ENCODE measurements at regions not wholly inside any gene's neighbourhood (a gene's known extent, or its start where the extent isn't known, plus 50 kb on each side); places are given as distances from the start of the nearest gene placed in this dataset.
"Not testable (repeated sequence)": the region's sequence is repeated elsewhere in the genome, so short reads cannot be mapped to it uniquely, and the experiment has no call there.

DNA sequence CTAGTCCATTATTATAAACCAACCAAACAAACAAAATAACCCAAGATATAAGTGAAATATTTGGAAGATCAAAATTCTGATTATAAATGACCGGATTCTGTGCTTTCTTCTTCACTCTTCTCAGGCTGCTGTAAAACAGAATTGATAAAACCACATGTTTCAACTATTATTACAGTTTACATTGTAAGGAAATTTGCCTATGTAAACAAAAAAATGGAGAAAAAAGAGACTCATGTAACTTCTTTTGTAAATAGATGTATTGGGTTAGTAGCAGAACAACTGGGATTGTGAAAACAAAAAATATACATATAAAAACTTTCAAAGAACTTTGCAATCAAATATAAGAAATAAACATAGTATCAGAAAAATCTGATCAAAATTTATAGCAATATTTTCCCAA is 295.2 kb upstream of the CCDC179 start:
- no peak for DNase-seq

DNA sequence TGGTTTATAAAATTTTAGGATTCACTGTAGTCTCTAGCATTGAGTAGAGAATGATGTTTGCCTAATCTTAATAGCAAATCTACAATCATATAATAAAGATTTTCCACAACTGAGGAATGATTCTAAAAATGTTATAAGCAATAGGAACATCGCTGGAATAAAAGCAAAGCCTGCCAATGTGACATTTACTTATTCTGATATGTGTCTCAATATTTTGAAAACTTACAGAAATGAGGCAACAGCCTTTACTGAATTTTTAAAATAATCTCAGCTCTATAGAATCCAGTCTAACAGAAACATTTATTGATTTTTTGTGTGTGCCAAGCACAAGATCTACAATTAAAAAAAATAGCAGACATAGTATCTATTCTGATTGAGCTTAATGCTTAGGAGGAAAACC is 303.7 kb upstream of the CCDC179 start:
- DNase-seq = no peak

GRCh38 chr11:23166376-23166775 is 306.1 kb upstream of the CCDC179 start:
- no peak for DNase-seq

GRCh38 chr11:23179609-23180008 is 319.3 kb upstream of the CCDC179 start:
- no peak for DNase-seq

DNA sequence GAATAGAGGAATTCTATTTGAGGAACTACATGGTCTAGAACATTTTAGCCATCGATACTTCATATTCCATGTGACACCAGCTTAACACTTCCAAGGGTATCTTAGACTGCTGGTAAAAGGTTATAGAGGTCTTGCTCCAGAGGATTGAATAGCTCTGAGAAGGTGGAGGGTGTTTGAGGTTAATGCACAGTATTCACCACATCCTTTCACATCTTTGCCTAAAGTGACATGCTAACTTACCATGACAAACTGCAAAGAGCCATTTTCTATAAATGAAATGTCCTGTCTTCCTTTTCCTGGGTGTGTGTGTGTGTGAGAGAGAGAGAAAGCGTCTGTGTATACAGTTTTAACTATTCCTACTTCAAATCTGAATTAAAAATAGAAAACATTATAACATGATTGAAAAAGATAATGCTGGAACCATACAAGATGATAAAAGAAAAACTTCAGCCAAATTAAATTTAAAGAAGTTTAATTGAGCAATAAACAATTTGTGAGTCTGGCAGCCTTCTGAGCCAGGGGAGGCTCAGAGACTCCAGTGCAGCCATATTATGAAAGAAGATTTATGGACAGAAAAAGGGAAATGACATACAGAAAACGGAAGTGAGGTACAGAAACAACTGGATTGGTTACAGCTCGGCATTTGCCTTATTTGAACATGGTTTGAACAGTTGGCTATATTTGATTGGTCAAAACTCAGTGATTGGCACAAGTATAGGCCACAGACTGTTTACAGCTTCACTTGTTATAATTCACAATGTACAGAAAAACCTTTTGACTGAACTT is 320.9 kb upstream of the CCDC179 start:
- DNase-seq = no peak

GRCh38 chr11:23192256-23192655 is 332.0 kb upstream of the CCDC179 start:
- no peak for DNase-seq

DNA sequence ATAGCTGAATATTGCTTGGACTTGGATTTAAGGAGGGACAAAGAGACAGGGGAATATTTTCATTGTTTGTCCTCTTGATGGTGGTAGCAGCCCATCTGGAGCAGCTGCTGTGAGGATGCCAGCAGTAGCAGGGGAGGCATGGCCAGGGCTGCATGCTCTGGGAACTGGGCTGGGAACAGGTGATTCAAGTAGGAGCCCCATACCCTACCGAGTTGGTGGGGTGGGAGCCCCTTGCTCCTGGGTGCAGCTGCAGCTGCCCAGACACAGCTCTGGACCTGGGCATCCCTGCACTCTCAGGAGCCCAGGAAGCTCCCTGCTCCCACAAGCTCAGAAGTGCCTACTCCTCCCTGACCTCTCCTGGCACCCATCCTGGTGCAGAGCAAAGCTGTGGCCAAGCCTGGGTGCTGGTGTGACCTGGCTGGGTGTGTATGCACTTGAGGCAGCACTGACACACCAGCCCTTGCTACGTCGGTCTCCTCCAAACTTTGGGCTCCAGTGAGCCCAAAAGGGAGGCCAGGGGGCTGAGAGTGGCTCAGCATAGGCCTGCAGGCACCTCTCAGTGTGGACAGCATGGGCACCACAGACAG is 341.8 kb upstream of the CCDC179 start:
- no peak for DNase-seq

- peak in 1 of 3 experiments; percentile 31 for DNase-seq
Observed at GRCh38 chr11:23202611-23203010, 342.3 kb upstream of the CCDC179 start.

DNA sequence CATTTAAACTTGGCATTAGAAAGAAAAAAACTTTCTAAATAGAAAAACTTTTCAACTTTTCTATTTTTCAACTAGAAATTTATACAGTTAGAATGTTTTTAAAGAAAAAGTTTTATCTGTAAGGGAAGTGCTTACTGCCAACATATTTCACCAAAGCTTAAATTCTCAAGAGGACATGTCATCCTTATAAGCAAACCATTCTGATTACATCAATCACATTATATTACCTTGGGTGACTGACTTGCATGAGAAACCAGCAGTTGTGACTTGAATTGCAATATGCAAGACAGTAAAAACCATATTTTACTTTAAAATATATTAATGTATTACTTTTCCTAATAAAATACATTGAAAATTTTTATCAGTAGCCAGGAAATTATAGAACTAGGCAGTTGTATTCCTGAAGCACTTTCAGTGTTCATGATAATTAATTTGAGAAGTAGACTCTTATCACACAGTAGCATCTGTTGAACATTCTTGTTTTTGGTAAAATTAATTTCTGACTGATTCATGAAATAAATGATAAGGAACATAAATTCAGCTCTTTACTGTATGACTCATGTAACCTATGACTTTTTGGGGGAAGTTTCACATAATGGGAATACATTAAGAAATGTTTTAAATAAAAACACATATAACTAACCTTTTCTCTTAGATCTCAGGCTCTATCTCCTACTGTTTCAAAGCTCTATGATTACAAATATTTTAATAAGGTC is 345.0 kb upstream of the CCDC179 start:
- peak in 1 of 3 experiments; percentile 10 for DNase-seq

- DNase-seq = no peak
Observed at GRCh38 chr11:23206741-23207336, 346.6 kb upstream of the CCDC179 start.

DNA sequence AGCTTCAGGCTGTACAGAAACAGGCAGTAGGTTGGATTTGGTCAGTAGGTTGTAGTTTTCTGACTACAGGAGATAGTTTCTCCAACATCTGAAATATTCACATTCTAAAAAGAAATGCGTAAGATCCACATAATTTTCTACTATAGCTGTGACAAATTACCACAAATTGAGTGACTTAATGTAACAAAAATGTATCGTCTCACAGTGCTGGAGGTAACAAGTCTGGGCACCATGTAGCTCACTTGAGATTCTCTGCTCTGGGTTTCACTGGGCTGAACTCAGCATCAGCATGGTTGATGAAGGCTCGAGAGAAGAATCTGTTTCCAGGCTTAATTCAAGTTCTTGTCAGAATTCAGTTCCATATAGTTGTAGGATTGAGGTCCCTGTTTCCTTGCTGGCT is 350.9 kb upstream of the CCDC179 start:
- DNase-seq = no peak

GRCh38 chr11:23212807-23213206 is 352.5 kb upstream of the CCDC179 start:
- DNase-seq = peak; percentile 32 to 94 (median 89)

- DNase-seq = no peak
Observed at GRCh38 chr11:23217072-23217471, 356.8 kb upstream of the CCDC179 start.

GRCh38 chr11:23220086-23220485 is 359.8 kb upstream of the CCDC179 start:
- DNase-seq = not testable (repeated sequence)

DNA sequence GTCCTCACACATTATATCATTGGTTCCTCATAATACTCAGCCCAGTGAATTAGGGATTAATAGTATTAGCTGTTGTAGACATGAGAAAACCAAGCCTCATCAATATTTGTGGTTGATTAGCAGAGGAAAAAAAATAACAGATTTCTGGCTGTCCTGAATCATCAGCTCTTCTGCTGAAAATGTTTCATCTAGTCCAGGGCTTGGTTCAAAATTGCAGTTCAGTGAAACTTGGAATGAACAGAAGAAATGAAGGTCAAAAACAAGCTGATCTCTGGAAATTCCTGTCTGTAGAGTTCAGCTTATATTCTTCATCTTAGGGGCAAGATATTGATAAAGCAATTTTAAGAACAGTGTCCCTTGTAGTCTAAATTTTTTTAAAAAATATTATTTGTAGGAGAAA is 361.1 kb upstream of the CCDC179 start:
- DNase-seq = no peak

DNA sequence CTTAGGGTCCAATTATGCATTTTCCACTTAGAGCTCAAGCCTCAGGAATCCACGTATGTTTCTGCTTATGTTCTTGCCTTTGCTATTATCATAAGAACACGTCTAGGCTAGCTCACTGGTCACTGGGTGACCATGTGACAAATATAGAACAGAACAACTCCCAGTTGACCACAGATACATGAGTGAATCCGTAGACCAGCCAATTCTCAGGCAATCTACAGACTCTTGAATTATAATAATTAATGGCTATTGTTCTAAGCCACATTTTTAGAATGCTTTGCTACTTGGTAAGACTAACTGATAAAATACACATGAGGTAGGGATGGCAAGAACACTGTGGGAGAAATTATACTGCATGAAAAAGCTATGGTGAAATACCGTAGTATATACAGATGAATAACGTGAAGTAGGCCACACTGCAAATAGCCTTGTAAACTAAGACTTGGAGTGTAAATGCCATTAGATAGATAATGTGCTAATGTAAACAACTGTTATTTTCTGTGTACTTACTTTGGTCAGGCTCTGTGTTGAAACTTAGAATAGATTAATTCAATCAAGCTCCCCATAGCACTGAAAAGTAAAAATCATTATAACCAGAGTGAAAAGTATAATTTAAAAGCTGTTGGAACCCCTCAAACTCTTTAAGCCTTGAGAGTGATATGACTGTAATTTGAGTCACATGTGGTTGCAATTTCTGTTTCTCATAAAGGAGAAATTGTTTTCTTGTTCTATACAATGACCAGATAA is 366.2 kb upstream of the CCDC179 start:
- DNase-seq = no peak

GRCh38 chr11:23227078-23227445 is 366.8 kb upstream of the CCDC179 start:
- DNase-seq = no peak

GRCh38 chr11:23232652-23233051 is 372.4 kb upstream of the CCDC179 start:
- no peak for DNase-seq

DNA sequence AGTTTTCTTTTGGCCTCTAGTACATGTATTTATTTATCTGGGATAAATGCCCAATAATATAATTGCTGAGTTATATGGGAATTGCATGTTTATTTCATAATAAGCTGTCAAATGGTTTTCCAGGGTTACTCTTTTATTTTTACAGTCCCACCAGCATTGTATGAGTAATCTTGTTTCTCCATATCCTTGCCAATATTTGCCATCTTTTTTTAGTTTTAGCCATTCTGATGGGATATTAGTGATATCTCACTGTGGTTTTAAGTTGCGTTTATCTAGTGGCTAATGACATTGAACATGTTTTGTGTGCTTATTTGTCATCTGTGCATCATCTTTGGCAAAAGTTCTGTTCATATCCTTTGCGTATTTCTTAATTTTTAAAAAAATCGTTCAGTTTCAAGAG is 372.8 kb upstream of the CCDC179 start:
- no peak for DNase-seq

DNA sequence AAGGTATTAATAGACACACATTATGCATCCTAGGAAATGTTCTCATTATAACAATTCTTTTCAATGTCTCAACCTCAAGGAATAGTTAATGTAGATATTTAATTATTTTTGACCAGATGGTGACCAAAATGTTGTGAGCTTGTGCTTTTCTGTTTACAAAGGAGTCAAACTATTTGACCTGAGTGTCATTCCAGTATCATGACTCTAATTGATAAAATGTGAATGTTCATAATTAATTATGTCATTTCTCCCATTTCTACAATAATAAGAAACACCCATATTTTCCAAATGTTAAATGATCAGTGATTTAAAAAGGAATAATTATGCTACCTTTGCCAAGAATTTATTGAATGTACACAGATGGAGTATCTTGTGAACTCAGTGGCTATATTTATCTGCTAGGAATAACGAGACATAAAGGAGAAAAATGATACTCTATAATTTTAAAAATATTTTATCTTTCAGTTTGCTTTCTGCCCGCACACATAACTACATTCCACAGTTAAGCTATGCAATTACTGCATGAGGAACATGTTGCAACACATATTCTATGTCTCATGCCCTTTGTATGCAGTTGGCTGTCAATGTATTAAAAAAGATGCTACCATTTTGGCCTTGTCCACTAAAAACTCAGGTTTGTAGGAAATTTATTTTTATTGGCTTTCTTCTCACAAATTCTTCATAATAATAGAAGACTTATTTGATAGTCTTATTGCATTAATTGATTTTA is 376.7 kb upstream of the CCDC179 start:
- no peak for DNase-seq

- DNase-seq = no peak
Observed at GRCh38 chr11:23252426-23252825, 392.2 kb upstream of the CCDC179 start.

DNA sequence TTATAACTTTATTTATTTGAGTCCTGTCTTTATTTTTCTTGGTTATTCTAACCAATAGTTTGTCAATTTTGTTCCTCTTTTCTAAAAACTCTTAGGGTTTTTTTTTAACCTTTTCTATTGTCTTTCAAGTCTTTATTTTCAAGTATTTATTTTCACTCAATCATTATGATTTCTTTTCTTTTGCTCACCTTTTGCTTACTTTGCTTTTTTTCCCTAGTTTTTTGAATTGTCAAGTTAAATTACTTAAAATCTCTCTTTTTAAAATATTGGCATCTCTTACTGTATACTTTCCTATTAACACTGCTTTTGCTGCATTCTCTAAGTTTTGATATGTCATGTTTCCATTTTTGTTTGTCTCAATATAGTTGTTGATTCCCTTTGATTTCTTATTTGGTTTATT is 396.8 kb upstream of the CCDC179 start:
- DNase-seq = no peak

Measured in NCI-H1417 (cell line).